ENCODE measurements at regions not wholly inside any gene's neighbourhood (a gene's known extent, or its start where the extent isn't known, plus 50 kb on each side); places are given as distances from the start of the nearest gene placed in this dataset.
A peak's percentile ranks its signal among the peaks of the same experiment; 100 is the strongest.

DNA sequence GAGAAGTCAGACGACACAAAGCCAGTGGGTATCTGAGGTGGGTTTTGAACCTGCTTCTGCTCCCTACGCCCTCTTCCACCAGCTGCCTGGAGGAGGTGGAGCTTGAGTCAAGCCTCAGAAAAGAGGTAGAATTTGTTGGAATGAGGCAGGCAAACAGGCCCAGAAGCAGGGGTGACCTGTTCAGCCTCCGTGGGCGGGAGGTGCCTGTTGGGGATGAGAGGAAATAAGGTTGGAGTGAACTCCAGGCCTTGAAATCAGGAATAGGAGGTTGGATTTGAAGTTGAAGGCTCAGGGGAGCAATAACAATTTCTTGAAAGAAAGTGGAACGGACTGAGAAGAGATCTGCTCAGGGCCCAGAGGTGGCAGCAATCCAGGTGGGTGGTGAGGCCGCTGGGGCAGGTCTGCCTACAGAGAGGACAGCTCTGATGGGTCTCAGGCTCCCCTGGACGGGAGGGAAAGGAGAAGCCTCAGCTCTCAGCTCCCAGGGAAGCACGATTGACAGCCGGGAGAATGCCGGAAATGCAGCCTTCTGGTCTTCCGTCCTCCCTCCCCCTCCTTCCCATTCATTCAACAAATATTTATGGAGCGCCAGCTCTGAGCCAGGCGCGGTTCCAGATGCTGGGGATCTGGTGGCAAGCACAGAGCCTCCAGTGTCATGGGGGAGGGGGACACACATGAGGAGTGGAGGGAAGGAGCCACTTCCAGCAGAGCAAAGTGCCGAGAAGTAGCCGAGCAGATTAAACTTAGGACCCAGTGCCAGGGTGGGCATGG lies 61.9 kb upstream of the CIBAR2 start:
- TF ChIP-seq, protein P1, sequence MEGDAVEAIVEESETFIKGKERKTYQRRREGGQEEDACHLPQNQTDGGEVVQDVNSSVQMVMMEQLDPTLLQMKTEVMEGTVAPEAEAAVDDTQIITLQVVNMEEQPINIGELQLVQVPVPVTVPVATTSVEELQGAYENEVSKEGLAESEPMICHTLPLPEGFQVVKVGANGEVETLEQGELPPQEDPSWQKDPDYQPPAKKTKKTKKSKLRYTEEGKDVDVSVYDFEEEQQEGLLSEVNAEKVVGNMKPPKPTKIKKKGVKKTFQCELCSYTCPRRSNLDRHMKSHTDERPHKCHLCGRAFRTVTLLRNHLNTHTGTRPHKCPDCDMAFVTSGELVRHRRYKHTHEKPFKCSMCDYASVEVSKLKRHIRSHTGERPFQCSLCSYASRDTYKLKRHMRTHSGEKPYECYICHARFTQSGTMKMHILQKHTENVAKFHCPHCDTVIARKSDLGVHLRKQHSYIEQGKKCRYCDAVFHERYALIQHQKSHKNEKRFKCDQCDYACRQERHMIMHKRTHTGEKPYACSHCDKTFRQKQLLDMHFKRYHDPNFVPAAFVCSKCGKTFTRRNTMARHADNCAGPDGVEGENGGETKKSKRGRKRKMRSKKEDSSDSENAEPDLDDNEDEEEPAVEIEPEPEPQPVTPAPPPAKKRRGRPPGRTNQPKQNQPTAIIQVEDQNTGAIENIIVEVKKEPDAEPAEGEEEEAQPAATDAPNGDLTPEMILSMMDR (IDR thresholded peaks at IDR 0.05) = no peak
- H3K27me3 Mint-ChIP-seq (ENCODE audit: low read depth in 3 of 3) = peaks cover 59 to 68% (median 59%) of the 10 kb centered on the region in 3 donors
- 95% methylated on average over 6 of the region's 16 CpGs for WGBS (ENCODE audit: insufficient coverage)
- no peaks in the 10 kb centered on the region for H3K79me2 ChIP-seq (ENCODE audit: insufficient read depth, low read length)
- peaks cover 10% of the 10 kb centered on the region for H3K4me1 Mint-ChIP-seq
- no peak overlapping the region for H3K27ac Mint-ChIP-seq
- intact Hi-C loops (cut with micrococcal nuclease) = no loop called here
- H3K4me3 Mint-ChIP-seq = peak overlapping the region in 1 of 2 donors; percentile 24
- H3K27ac ChIP-seq (ENCODE audit: low read depth in 1 of 2, low read length in 2 of 2) = no peak overlapping the region
- no peak overlapping the region for H3K4me2 ChIP-seq (replicated peaks; ENCODE audit: extremely low read depth, low read length, poor library complexity, severe bottlenecking)
- H3K36me3 Mint-ChIP-seq = peaks cover 0 to 2% of the 10 kb centered on the region in 2 donors
- peaks cover 14 to 59% of the 10 kb centered on the region in 2 donors for H3K27me3 ChIP-seq (ENCODE audit: control insufficient read depth in 2 of 2, insufficient read depth in 2 of 2, low read length in 2 of 2)
- no peaks in the 10 kb centered on the region for H3K36me3 ChIP-seq (replicated peaks in 1 of 2; ENCODE audit: control insufficient read depth in 1 of 2, insufficient read depth in 2 of 2, low read length in 2 of 2)
- peaks cover 4 to 5% of the 10 kb centered on the region in 2 donors for H3K9me3 ChIP-seq (replicated peaks in 1 of 2; ENCODE audit: control insufficient read depth in 1 of 2, insufficient read depth in 1 of 2, low read length in 2 of 2)
- H3K9me3 Mint-ChIP-seq = peaks cover 0 to 12% (median 2%) of the 10 kb centered on the region in 7 donors
- H3K9ac ChIP-seq (ENCODE audit: insufficient read depth, low read length, poor library complexity, severe bottlenecking) = no peak overlapping the region
- H2AFZ ChIP-seq (ENCODE audit: insufficient read depth, low read depth, low read length, poor library complexity, severe bottlenecking) = no peak overlapping the region
- no peak for DNase-seq
- no peaks in the 10 kb centered on the region for H4K20me1 ChIP-seq (ENCODE audit: insufficient read depth, low read length)
- H3K4me1 ChIP-seq (ENCODE audit: control insufficient read depth in 1 of 2, insufficient read depth in 2 of 2, low read length in 2 of 2) = peaks cover 0 to 5% of the 10 kb centered on the region in 2 donors
- H3K4me3 ChIP-seq (replicated peaks in 1 of 3; ENCODE audit: low read depth in 2 of 3, low read length in 3 of 3) = no peak overlapping the region

DNA sequence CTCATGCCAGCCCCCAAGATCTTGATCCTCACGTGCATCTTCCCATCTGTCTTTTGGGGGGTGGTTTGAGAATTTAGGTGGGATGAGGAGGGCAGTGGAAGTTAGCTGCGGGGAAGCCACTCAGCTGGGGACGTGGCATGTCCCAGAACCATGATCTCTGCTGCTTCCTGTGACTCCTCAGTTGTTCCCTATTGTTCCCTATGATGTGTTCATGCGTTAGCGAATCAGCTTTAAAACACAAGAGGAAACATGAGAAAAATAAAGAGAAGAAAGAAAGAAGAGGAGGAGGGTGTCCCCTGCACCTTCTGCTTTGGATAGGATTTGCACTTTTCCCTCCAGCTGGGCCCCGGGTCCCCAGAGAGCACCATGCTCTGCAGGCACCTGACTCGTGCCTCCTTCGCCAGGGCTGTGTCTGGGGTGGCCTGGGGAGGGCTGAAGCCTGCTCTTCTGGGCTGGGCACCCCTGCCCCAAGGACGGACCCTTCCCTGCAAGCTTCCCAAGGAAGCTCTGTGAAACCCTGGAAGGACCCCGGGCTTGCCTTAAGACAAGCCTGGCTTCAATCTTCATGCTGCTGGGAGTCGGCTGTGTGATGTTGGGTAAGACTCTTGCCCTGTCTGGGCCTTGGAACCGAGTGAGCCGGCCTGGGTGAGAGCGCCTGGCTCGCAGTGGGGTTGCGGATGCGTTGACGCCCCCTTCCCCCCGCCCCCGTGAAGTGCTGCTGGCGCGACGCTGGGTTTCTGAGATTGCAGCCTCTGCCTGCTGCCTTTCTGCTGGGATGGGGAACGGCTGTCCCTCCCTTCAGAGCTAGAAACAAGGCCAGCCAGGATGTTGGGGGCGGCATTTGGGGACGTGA lies 62.8 kb upstream of the CIBAR2 start:
- no peak overlapping the region for H3K4me3 ChIP-seq (replicated peaks in 1 of 3; ENCODE audit: low read depth in 2 of 3, low read length in 3 of 3)
- H3K9me3 ChIP-seq (replicated peaks in 1 of 2; ENCODE audit: control insufficient read depth in 1 of 2, insufficient read depth in 1 of 2, low read length in 2 of 2) = peaks cover 4 to 5% of the 10 kb centered on the region in 2 donors
- H3K4me1 ChIP-seq (ENCODE audit: control insufficient read depth in 1 of 2, insufficient read depth in 2 of 2, low read length in 2 of 2) = no peaks in the 10 kb centered on the region
- H3K27ac Mint-ChIP-seq = no peak overlapping the region
- peaks cover 58 to 63% (median 59%) of the 10 kb centered on the region in 3 donors for H3K27me3 Mint-ChIP-seq (ENCODE audit: low read depth in 3 of 3)
- H3K9ac ChIP-seq (ENCODE audit: insufficient read depth, low read length, poor library complexity, severe bottlenecking) = no peak overlapping the region
- no peaks in the 10 kb centered on the region for H3K79me2 ChIP-seq (ENCODE audit: insufficient read depth, low read length)
- no peak overlapping the region for H2AFZ ChIP-seq (ENCODE audit: insufficient read depth, low read depth, low read length, poor library complexity, severe bottlenecking)
- no peak overlapping the region for H3K27ac ChIP-seq (ENCODE audit: low read depth in 1 of 2, low read length in 2 of 2)
- H3K36me3 ChIP-seq (replicated peaks in 1 of 2; ENCODE audit: control insufficient read depth in 1 of 2, insufficient read depth in 2 of 2, low read length in 2 of 2) = no peaks in the 10 kb centered on the region
- H3K36me3 Mint-ChIP-seq = peaks cover 0 to 2% of the 10 kb centered on the region in 2 donors
- H3K27me3 ChIP-seq (ENCODE audit: control insufficient read depth in 2 of 2, insufficient read depth in 2 of 2, low read length in 2 of 2) = peaks cover 14 to 58% of the 10 kb centered on the region in 2 donors
- H3K4me1 Mint-ChIP-seq = peaks cover 10% of the 10 kb centered on the region
- TF ChIP-seq, protein P1 (IDR thresholded peaks at IDR 0.05) = no peak
- H3K9me3 Mint-ChIP-seq = peaks cover 0 to 12% (median 2%) of the 10 kb centered on the region in 7 donors
- WGBS (ENCODE audit: insufficient coverage) = 89% methylated on average over 19 of the region's 26 CpGs
- no peaks in the 10 kb centered on the region for H4K20me1 ChIP-seq (ENCODE audit: insufficient read depth, low read length)
- intact Hi-C loops (cut with micrococcal nuclease) = no loop called here
- no peak for DNase-seq
- H3K4me2 ChIP-seq (replicated peaks; ENCODE audit: extremely low read depth, low read length, poor library complexity, severe bottlenecking) = no peak overlapping the region
- H3K4me3 Mint-ChIP-seq = no peak overlapping the region

Data from CD14-positive monocyte (primary cell).